ENCODE measurements at regions not wholly inside any gene's neighbourhood (a gene's known extent, or its start where the extent isn't known, plus 50 kb on each side); places are given as distances from the start of the nearest gene placed in this dataset.

DNA sequence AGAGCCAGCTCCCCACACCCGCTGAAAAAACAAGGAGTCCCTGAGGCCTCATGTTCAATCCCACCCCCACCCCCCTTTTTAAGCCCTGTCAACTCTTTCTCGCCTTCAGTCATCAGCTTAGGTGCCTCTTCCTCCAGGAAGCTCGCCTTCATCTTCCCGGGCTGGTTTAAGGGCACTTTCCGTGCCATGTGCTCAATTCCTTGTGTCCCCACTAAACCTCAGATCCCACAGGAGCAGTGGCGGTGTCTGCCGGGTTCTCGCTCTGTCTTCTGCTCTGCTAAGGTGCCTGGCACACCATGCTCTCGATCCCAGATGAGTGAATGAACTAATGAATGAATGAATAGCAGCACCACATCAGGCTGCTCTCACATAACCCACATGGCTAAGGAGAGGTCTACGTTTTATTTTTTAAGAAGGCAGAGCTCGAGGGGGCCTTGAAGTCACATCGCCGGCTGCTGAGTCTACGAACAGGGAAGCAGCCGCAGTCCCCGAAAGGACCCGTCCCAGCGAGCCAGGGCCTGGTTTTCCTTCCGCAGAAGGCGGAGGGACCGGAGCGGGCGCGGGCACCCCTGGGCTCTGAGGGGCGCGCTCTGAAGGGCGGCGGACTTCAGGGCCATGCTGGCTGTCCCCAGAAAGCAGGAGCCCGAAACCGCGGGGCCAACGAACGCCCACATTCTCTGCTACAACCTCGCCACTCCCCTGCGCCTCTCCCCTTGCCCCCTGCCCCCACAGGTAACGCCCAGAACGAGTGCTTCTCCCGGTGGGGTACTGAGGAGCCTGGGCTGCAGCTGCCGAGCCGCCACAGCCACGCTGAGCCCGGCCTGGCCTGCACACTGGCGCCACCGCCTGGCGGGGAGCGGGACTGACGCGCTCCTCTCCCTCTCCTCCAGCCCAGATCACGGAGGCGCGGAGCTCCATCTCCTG lies 73.4 kb upstream of the KCNMA1 start:
- peak; percentile 46 for DNase-seq (ENCODE audit: low read depth)

DNA sequence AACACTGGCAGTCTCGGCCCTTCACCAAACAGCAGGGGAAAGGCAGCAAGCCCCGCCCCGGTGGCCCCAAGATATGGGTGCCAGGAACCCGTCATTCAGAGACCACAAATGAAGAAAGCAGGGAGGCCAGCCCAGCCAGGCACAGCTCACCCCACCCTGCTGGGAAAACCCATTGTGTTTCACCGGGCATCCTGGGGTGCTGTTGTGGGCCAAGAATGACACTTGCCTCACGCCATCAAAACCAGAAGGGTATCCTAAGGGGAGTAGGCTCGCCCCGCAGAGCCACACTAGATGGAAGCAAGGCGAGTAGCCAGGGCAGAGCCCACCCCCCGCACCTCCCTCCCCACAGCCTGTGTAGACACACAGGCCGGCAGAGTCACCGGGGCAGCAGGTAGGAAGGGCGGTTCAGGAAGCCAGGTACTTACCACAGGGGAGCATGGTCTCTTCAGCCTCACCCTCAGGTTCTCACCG lies 72.5 kb upstream of the KCNMA1 start:
- no peak for DNase-seq (ENCODE audit: low read depth)

DNA sequence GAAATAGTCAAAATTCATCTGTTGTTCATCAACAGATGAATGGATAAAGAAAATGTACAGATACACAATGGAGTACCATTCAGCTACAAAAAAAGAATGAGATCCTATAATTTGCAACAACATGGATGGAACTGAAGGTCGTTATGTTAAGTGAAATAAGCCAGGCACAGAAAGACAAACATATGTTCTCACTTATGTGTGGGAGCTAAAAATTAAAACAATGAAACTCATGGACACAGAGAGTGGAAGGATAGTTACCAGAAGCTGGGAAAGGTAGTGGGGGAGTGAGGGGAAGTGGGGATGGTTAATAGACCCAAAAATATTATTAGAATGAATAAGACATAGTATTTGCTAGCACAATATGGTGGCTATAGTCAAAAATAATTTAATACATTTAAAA lies 70.0 kb upstream of the KCNMA1 start:
- DNase-seq (ENCODE audit: low read depth), result no peak

DNA sequence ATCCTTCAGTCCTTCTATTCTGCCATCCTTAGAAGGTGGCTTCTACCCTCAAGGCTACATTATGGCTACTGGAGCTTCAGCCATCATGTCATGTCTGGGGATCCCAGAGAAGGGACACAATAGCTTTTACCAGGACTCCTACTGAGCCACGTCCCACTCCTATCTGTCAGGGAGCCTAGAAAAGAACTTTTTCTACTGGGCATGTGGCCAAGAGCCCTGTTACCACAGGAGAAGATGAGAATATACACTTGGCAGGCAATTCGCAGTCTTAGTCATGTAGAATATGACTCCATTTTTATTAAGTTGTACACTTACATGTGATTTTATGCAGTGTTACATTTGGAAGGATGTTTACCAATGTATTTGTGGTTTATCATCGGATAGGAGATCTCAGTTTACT lies 64.6 kb upstream of the KCNMA1 start:
- DNase-seq (ENCODE audit: low read depth), result no peak

DNA sequence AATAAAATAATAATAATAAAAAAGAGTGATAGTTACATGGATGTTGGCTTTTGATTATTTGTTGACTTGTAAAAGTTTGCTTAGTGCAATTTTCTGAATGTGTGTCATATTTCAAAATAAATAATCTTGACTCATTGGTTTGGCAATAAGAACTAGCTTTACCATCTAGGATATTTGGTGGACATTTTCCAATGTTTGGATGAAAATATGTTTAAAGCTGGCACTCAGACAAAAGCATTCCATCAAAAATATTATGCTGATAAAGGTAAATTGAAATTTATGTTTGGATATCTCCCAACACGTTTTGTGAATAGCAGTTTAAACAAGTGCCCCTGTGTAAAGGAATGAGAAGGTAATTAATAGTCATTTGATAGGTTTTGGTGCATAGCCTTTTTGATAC lies 62.5 kb upstream of the KCNMA1 start:
- DNase-seq (ENCODE audit: low read depth), result no peak

DNA sequence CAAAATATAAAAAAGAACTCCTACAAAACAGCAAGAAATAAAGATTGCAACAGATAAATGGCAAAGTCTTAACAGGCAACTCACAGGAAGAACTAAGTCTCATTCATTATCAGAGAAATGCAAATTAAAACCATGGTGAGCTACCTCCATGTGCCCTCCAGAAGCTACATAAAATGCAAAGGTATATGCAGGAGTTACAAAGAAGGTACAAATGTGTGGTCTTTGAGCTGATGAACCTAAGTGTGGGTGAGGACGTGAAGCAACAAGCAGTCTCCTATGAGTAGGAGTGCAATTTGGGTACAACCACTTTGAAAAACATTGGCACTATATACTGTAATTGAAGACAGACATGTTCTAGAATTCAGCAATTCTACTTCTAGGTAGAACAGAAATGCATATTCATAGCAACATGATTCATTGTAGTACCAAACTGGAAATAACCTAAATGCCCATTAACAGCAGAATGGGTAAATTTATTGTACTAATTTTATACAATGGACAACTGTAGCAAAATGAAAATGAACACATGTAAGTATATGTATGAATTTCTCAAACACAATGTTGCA lies 61.6 kb upstream of the KCNMA1 start:
- no peak for DNase-seq (ENCODE audit: low read depth)

DNA sequence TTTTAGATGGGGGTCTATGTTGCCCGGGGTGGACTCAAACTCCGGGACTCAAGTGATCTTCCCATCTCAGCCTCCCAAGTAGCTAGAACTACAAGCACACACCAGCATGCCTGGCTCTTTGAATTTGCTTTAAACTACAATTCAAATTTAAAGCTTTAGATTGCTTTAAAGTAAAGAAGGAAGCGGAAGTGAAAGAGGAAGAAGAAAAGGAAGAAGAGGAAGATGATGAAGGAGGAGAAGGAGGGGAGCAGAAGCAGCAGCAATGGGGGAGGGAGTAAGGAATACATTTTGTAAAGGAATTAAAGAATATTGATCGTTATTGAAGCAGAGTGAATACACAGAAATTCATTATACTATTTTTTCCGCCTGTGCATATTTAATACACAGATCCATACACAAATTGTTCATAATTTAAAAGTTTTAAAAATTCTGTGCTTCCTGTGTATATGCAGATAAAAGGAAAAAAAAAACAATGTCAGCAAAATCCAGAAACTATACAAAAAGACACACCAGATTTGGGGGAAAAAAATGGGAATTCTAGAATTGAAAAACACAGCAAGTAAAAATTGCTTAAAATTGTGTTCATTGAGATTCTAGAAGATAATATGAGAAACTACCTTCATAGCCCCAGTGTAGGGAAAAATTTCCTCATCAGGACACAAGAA lies 60.8 kb upstream of the KCNMA1 start:
- no peak for DNase-seq (ENCODE audit: low read depth)

DNA sequence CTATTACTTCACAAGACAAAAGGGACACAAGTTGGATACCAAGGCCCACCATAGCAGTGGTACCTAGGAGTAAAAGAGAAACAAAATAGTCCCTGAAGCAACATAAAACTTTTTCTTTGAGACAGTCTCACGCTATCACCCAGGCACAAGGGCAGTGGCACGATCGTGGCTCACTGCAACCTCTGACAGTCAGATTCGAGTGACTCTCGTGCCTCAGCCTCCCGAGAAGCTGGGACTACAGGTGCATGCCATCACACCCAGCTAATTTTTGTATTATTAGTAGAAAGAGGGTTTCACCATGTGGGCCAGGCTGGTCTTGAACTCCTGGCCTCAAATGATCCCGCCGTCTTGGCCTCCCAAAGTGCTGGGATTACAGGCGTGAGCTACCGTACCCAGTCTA lies 59.0 kb upstream of the KCNMA1 start:
- no peak for DNase-seq (ENCODE audit: low read depth)

DNA sequence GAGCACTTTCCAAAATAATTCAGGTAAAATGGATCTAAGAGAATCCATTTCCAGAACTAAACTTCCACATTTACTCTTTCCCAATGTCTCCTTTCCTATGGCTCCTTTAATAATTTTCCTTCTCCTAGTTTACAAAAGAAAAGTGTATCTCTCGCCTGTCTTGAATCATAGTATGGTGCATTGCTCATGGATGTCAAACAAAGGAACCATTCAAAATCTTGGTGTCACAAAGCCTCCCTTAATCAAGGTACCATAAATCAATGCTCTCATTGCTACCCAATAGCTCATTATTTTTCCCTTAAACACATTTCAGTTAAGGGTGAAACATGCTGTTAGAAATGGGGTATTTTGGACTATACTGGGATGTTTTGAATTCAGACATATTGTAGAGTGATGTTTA lies 57.6 kb upstream of the KCNMA1 start:
- DNase-seq (ENCODE audit: low read depth), result no peak

DNA sequence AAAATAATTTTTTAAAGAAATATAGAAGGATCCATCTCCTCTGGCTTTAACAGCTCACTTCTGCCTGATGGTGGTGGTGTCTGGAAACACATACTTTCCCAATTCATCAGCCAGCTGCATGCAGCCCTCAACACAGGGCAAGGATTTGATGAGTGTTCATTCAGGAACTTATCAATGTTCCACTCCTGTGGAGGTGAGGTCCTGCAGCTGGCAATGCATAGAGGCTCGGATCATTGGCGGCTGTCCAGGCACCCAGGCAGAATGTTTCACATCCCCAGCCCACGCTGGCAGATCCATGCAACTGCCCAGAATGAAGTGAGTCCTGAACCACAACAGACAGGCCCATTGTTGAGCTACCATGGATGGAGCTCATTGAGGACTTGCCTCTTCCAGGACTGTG lies 55.2 kb upstream of the KCNMA1 start:
- DNase-seq (ENCODE audit: low read depth), result no peak

DNA sequence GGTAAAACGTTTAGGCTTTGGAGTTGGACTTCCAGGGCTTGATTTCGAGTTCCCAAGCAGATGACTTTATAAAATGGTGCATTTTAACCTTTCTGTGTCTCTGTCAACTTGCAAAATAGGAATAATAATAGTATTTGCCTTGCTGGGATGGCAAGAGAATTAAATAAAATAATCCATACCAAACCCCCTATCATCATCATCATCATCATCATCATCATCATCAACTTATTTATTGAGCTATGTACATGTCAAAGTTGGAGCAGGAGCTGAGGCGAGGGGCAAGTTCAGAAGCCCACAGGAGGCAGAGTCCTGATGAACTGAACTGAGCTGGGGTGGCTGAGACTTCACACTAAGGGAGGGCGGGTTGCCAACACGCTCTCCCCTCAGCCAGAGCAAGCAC lies 51.7 kb upstream of the KCNMA1 start:
- no peak for DNase-seq (ENCODE audit: low read depth)

DNA sequence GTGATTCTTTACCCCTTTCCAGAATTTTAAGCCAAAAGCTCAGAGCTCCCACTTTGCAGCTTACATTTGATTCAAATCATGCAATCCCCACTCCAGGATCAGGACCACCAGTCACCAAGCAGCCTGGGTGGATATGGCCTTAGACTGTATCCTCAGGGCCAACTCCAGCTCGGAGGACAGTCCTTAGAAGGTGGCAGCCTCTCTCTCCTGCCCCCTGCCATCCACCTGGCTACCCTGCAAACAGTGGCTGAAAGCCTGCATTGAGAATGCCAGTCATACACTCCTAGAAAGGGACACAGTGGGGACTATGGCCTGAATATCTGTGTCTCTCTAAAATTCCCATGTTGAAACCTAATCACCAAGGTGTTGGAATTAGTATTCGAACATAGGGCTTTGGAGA lies 50.0 kb upstream of the KCNMA1 start:
- DNase-seq (ENCODE audit: low read depth), result no peak
